Suprapubic skin (tissue), 4 donors: ENCODE measurements at regions not wholly inside any gene's neighbourhood (a gene's known extent, or its start where the extent isn't known, plus 50 kb on each side); places are given as distances from the start of the nearest gene placed in this dataset.

Source experiments
- DNase-seq, 2 donors: peaks; one replicate each; pipeline ENCODE4 v3.0.0-alpha.2; 2019; ENCODE audit warnings: low spot score in 2 of 2
- H3K27ac ChIP-seq: fragments of 200-600 bp; sonication (generic); one replicate; pipeline ENCODE4 v1.5.1; 2019
- H3K27me3 ChIP-seq: fragments of 200-600 bp; sonication (generic); one replicate; pipeline ENCODE4 v1.5.1; 2019
- H3K36me3 ChIP-seq: fragments of 200-600 bp; sonication (generic); one replicate; pipeline ENCODE4 v1.5.1; 2019
- H3K4me1 ChIP-seq: fragments of 200-600 bp; sonication (generic); one replicate; pipeline ENCODE4 v1.5.1; 2019
- H3K4me3 ChIP-seq: fragments of 200-600 bp; sonication (generic); one replicate; pipeline ENCODE4 v1.5.1; 2019; ENCODE audit warnings: mild to moderate bottlenecking
- H3K9me3 ChIP-seq: fragments of 200-600 bp; sonication (generic); one replicate; pipeline ENCODE4 v1.5.1; 2019
- CTCF ChIP-seq, 2 donors: fragments of 200-600 bp in 1 of 2; fragments of 450-650 bp in 1 of 2; sonication (generic) in 1 of 2; IDR thresholded peaks; one replicate each; pipeline ENCODE4 v1.5.1; 2016 to 2019; ENCODE audit warnings: antibody characterized with exemption in 2 of 2, mild to moderate bottlenecking in 1 of 2, moderate library complexity in 1 of 2
- EP300 ChIP-seq: sonication (generic); formaldehyde crosslinking; IDR thresholded peaks from one replicate; pipeline ENCODE4 v1.6.1; 2017; ENCODE audit warnings: antibody characterized with exemption
- POLR2A ChIP-seq, 2 donors: fragments of 450-650 bp; IDR thresholded peaks; one replicate each; pipeline ENCODE4 v1.6.1; 2017; ENCODE audit warnings: antibody characterized with exemption in 2 of 2, mild to moderate bottlenecking in 2 of 2, moderate library complexity in 2 of 2
- POLR2AphosphoS5 ChIP-seq, 3 donors: sonication (generic); formaldehyde crosslinking; IDR thresholded peaks; one replicate each; pipeline ENCODE4 v1.6.1; 2017; ENCODE audit warnings: antibody characterized with exemption in 3 of 3
- WGBS: methylation state at CpG from one replicate; pipeline ENCODE4 v1.1.5; 2018; 5-methylcytosine and 5-hydroxymethylcytosine counted together

GRCh38 chr5:143717400-143717799 lies 94.6 kb upstream of the HMHB1 start:
- no peak for TF ChIP-seq EP300
- no peak for TF ChIP-seq POLR2A (IDR thresholded peaks at IDR 0.05)
- TF ChIP-seq CTCF (IDR thresholded peaks at IDR 0.05), result no peak
- no peak for TF ChIP-seq POLR2AphosphoS5 (IDR thresholded peaks at IDR 0.05)
- Histone ChIP-seq H3K4me3 (no peak overlapping the region), H3K36me3 (no peaks in the 10 kb centered on the region), H3K27me3 (no peaks in the 10 kb centered on the region), H3K9me3 (no peaks in the 10 kb centered on the region), H3K4me1 (peaks cover 12% of the 10 kb centered on the region), H3K27ac (no peak overlapping the region)
- 9% methylated on average over 2 of the region's 2 CpGs for WGBS
- DNase-seq, result no peak

GRCh38 chr5:143716881-143717280 lies 95.1 kb upstream of the HMHB1 start:
- peaks cover 12% of the 10 kb centered on the region for H3K4me1 ChIP-seq
- H3K27ac ChIP-seq, result no peak overlapping the region
- H3K9me3 ChIP-seq, result no peaks in the 10 kb centered on the region
- TF ChIP-seq EP300 (no peak), POLR2AphosphoS5 (IDR thresholded peaks at IDR 0.05) (no peak), POLR2A (IDR thresholded peaks at IDR 0.05) (no peak), CTCF (IDR thresholded peaks at IDR 0.05) (no peak)
- no peak for DNase-seq
- no peak overlapping the region for H3K4me3 ChIP-seq
- no peaks in the 10 kb centered on the region for H3K27me3 ChIP-seq
- WGBS, result 60% methylated on average over 4 of the region's 4 CpGs
- no peaks in the 10 kb centered on the region for H3K36me3 ChIP-seq

- Histone ChIP-seq H3K4me3 (no peak overlapping the region), H3K27me3 (no peaks in the 10 kb centered on the region), H3K4me1 (peaks cover 12% of the 10 kb centered on the region), H3K36me3 (no peaks in the 10 kb centered on the region), H3K27ac (no peak overlapping the region), H3K9me3 (no peaks in the 10 kb centered on the region)
- WGBS, result 71% methylated on average over 3 of the region's 3 CpGs
- DNase-seq, result no peak
- TF ChIP-seq CTCF (IDR thresholded peaks at IDR 0.05) (no peak), POLR2A (IDR thresholded peaks at IDR 0.05) (no peak), EP300 (no peak), POLR2AphosphoS5 (IDR thresholded peaks at IDR 0.05) (no peak)
These were observed 96.3 kb upstream of the HMHB1 start for GRCh38 chr5:143715616-143716015.

GRCh38 chr5:143714629-143715028 lies 97.3 kb upstream of the HMHB1 start:
- no peak for DNase-seq

More at GRCh38 chr5:143714629-143715028, 97.3 kb upstream of the HMHB1 start:
- Histone ChIP-seq H3K36me3 (no peaks in the 10 kb centered on the region), H3K27ac (no peak overlapping the region), H3K27me3 (no peaks in the 10 kb centered on the region), H3K9me3 (no peaks in the 10 kb centered on the region), H3K4me1 (peaks cover 12% of the 10 kb centered on the region), H3K4me3 (no peak overlapping the region)
- WGBS, result 78% methylated on average over 4 of the region's 4 CpGs
- no peak for TF ChIP-seq EP300
- no peak for TF ChIP-seq POLR2AphosphoS5 (IDR thresholded peaks at IDR 0.05)
- TF ChIP-seq POLR2A (IDR thresholded peaks at IDR 0.05), result no peak
- TF ChIP-seq CTCF (IDR thresholded peaks at IDR 0.05), result no peak
